Parathyroid adenoma (tissue), 2 donors: ENCODE measurements at regions not wholly inside any gene's neighbourhood (a gene's known extent, or its start where the extent isn't known, plus 50 kb on each side); places are given as distances from the start of the nearest gene placed in this dataset.

Experiments
- H2AFZ ChIP-seq: fragments of 300-600 bp; sonication (generic); one replicate; pipeline ENCODE4 v1.7.0; 2017; ENCODE audit warnings: antibody characterized with exemption, mild to moderate bottlenecking
- H3K27ac ChIP-seq: fragments of 300-600 bp; sonication (generic); one replicate; pipeline ENCODE4 v1.7.0; 2017
- H3K27me3 ChIP-seq: fragments of 300-600 bp; sonication (generic); one replicate; pipeline ENCODE4 v1.7.0; 2017; ENCODE audit warnings: low read length; ENCODE audit not compliant: control insufficient read depth, insufficient read depth
- H3K36me3 ChIP-seq: fragments of 300-600 bp; sonication (generic); one replicate; pipeline ENCODE4 v1.7.0; 2017; ENCODE audit warnings: low read length; ENCODE audit not compliant: control insufficient read depth, insufficient read depth
- H3K4me1 ChIP-seq: fragments of 300-600 bp; sonication (generic); one replicate; pipeline ENCODE4 v1.7.0; 2017; ENCODE audit warnings: control low read depth
- H3K4me2 ChIP-seq: fragments of 300-600 bp; sonication (generic); one replicate; pipeline ENCODE4 v1.7.0; 2017; ENCODE audit warnings: low read length
- H3K4me3 ChIP-seq: fragments of 300-600 bp; sonication (generic); one replicate; pipeline ENCODE4 v1.7.0; 2017; ENCODE audit warnings: low read depth, low read length
- H3K79me2 ChIP-seq: fragments of 300-600 bp; sonication (generic); one replicate; pipeline ENCODE4 v1.7.0; 2017; ENCODE audit warnings: control low read depth
- H3K9ac ChIP-seq: fragments of 300-600 bp; sonication (generic); one replicate; pipeline ENCODE4 v1.7.0; 2017; ENCODE audit warnings: mild to moderate bottlenecking
- H3K9me3 ChIP-seq: fragments of 300-600 bp; sonication (generic); one replicate; pipeline ENCODE4 v1.7.0; 2017; ENCODE audit warnings: low read length; ENCODE audit not compliant: control insufficient read depth
- TF ChIP-seq, protein P1 (sequence below): fragments of 300-600 bp; sonication (generic); IDR thresholded peaks from one replicate; pipeline ENCODE4 v1.7.0; 2017; ENCODE audit warnings: antibody characterized with exemption, mild to moderate bottlenecking
- donor health status: primary hyperparathyroidism.

DNA sequence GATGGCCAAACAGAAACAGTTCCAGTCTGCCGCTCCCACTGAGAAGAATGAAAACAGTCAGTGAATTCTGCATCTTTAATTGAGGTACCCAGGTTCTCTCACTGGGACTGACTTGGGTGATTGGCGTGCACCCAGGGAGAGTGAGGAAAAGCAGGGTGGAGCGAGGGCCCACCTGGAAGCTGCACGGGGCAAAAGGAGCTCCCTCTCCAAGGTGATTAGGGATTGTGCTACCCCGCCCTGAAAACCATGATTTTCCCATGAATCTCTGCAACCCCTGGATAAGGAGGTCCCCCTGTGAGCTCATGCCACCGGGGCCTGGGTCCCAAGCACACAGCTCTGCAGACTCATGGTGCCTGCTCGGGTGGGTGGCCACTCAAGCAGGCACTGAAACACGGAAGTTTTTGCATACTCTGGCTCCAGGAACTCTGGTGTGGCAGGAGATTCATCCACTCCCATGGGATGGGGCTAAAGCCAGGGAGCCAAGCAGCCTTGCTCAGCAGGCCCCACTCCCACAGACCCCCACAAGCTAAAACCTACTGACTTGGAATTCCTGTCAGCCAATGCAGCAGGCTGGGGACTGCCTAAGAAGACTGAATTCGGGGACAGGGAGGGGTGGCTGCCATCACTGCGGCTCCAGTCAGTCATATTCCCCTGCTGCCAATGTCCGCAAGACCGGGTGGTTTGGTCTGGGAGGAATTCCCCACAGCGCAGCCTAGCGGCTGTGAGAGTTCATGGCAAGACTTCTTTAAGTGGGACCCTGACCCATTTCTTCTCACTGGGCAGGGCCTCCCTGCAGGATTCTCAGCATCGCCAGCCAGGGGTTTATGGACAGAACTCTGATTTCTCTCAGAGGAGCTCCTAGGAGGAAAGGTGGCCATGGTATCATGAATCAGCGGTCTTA is 652.2 kb upstream of the RGMB start:
- Histone ChIP-seq H2AFZ (no peak overlapping the region), H3K9ac (no peak overlapping the region), H3K9me3 (no peaks in the 10 kb centered on the region), H3K27ac (no peak overlapping the region), H3K79me2 (no peaks in the 10 kb centered on the region), H3K36me3 (no peaks in the 10 kb centered on the region), H3K4me3 (no peak overlapping the region), H3K27me3 (no peaks in the 10 kb centered on the region), H3K4me1 (no peaks in the 10 kb centered on the region), H3K4me2 (no peak overlapping the region)
- TF ChIP-seq, protein P1, sequence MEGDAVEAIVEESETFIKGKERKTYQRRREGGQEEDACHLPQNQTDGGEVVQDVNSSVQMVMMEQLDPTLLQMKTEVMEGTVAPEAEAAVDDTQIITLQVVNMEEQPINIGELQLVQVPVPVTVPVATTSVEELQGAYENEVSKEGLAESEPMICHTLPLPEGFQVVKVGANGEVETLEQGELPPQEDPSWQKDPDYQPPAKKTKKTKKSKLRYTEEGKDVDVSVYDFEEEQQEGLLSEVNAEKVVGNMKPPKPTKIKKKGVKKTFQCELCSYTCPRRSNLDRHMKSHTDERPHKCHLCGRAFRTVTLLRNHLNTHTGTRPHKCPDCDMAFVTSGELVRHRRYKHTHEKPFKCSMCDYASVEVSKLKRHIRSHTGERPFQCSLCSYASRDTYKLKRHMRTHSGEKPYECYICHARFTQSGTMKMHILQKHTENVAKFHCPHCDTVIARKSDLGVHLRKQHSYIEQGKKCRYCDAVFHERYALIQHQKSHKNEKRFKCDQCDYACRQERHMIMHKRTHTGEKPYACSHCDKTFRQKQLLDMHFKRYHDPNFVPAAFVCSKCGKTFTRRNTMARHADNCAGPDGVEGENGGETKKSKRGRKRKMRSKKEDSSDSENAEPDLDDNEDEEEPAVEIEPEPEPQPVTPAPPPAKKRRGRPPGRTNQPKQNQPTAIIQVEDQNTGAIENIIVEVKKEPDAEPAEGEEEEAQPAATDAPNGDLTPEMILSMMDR: no peak

DNA sequence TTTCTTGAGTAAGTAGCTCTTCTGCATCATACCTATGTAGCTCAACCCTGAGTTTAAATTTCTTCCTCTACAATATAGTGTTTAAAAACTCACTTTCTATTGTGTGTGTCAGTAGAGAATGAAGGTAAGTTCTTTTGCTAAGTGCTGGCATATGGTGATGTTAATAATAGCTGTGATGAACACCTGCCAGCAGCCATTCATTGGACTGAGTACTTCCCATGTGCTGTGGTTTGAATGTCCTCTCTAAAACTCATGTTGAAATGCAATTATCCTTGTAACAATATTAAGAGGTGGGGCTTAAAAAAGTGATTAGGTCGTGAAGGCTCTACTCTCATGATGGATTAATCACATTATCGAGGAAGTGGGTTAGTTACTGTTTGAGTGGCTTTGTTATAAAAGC is 645.2 kb upstream of the RGMB start:
- H3K27me3 ChIP-seq: no peaks in the 10 kb centered on the region
- H3K27ac ChIP-seq: no peak overlapping the region
- H3K4me2 ChIP-seq: no peak overlapping the region
- H3K36me3 ChIP-seq: no peaks in the 10 kb centered on the region
- H3K9me3 ChIP-seq: no peaks in the 10 kb centered on the region
- H3K4me3 ChIP-seq: no peak overlapping the region
- no peaks in the 10 kb centered on the region for H3K4me1 ChIP-seq
- TF ChIP-seq, protein P1: no peak
- H2AFZ ChIP-seq: no peak overlapping the region
- no peaks in the 10 kb centered on the region for H3K79me2 ChIP-seq
- no peak overlapping the region for H3K9ac ChIP-seq

DNA sequence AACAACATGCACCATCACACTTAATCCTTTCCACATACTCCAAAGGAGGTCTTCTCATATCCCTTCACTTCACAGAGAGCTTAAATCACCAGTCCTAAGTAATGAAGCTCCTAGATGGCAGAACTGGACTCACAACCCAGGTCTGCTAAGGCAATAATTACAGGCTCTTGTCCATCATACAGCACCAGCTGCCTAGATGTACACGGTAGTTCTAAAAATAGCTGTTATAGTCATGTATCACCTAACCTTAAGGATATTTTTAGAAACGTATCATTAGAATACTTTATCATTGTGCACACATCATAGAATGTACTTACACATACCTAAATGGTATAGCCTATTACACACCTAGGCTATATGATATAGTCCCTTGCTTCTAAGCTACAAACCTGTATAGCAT is 644.6 kb upstream of the RGMB start:
- no peaks in the 10 kb centered on the region for H3K27me3 ChIP-seq
- TF ChIP-seq, protein P1: no peak
- no peaks in the 10 kb centered on the region for H3K4me1 ChIP-seq
- no peak overlapping the region for H3K9ac ChIP-seq
- H3K4me3 ChIP-seq: no peak overlapping the region
- H3K4me2 ChIP-seq: no peak overlapping the region
- no peaks in the 10 kb centered on the region for H3K79me2 ChIP-seq
- no peak overlapping the region for H3K27ac ChIP-seq
- H2AFZ ChIP-seq: no peak overlapping the region
- H3K9me3 ChIP-seq: no peaks in the 10 kb centered on the region
- H3K36me3 ChIP-seq: no peaks in the 10 kb centered on the region

DNA sequence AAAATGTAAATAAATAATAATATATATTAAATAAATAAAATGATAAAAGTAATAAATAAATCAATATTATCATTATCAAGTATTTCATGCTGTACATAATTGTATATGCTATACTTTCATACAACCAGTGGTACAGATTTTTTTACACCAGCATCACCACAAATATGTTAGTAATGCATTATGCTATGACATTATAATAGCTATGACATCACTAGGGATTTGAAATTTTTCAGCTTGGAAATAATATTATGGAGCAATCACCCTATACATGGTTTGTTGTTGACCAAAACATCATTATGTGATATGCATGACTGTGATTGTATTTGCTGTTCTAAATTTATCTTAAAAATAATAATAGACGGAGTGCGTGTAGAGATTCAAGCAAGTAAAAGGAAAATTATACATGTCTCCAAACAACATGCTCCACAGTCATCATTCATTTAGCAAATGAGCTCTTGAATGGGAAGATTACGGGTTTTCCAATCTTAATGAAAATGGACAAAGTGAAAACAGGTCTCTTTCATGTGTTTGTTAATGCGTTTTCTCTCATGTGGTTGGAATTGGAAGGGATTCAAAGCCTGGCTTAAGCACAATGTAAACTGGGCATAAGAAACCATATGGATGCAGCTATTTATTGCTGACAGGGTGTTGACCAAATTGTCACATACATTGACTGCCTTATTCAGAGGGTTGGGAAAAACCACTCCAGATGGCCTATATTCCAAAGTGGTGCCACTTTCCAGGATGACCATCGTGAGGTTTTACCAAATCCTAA is 643.0 kb upstream of the RGMB start:
- Histone ChIP-seq H3K79me2 (no peaks in the 10 kb centered on the region), H2AFZ (no peak overlapping the region), H3K27me3 (no peaks in the 10 kb centered on the region), H3K36me3 (no peaks in the 10 kb centered on the region), H3K4me3 (no peak overlapping the region), H3K9me3 (no peaks in the 10 kb centered on the region), H3K4me1 (no peaks in the 10 kb centered on the region), H3K27ac (no peak overlapping the region), H3K9ac (no peak overlapping the region), H3K4me2 (no peak overlapping the region)
- TF ChIP-seq, protein P1: no peak
